K562 (cell line): ENCODE measurements at regions not wholly inside any gene's neighbourhood (a gene's known extent, or its start where the extent isn't known, plus 50 kb on each side); places are given as distances from the start of the nearest gene placed in this dataset.

Experiments used
- ATAC-seq: fragments of 200-7000 bp; cut with Tn5 transposase; 3 replicates; pipeline ENCODE4 v1.9.1; 2020; ENCODE audit warnings: moderate library complexity
- BruUV-seq: library from RNA; stranded (reverse); fragments of 400-500 nt; replicated peaks from 2 replicates; lab custom pipeline; 2021; lab: Mats Ljungman, UMichigan
- CTCF ChIA-PET: fragments of 300-600 bp; formaldehyde crosslinking; extraction: SDS; loops from one replicate; lab custom pipeline; 2021; ENCODE audit warnings: low intra/inter-chr PET ratio; lab: Yijun Ruan, JAX
- POLR2A ChIA-PET: fragments of 300-600, 350-650 bp; sonication (Branson Sonifier 250); formaldehyde crosslinking; extraction: SDS; loops from one replicate; lab custom pipeline; 2021; ENCODE audit warnings: antibody characterized with exemption, inconsistent platforms; lab: Yijun Ruan, JAX
- DNase-seq, 4 experiments: peaks; one replicate each; pipeline versions ENCODE4 v3.0.0 to v3.0.0-alpha.2; 2011 to 2018; ENCODE audit warnings: low spot score in 3 of 4, mixed read lengths in 3 of 4; ENCODE audit errors: extremely low read depth in 1 of 4
- FAIRE-seq: peaks from 2 replicates; lab custom pipeline; 2011; peaks lifted over from hg19 to GRCh38; lab: Jason Lieb, UNC
- H2AFZ ChIP-seq: 2 replicates; pipeline ENCODE4 v1.6.0; 2011; ENCODE audit warnings: low read depth, low read length, control low read depth, inconsistent platforms
- H3K27ac ChIP-seq: fragments of 200-600 bp; 3 replicates; pipeline ENCODE4 v1.8.0; 2011; ENCODE audit warnings: low read depth, mild to moderate bottlenecking, control low read depth, inconsistent platforms, low read length, moderate library complexity, mixed read lengths; ENCODE audit errors: extremely low read depth
- H3K27me3 ChIP-seq, 2 experiments: fragments of 300-600 bp in 1 of 2; 2 replicates in 1 of 2; 3 replicates in 1 of 2; pipeline versions ENCODE4 v1.6.0 to v1.8.0; 2011; ENCODE audit warnings: inconsistent platforms in 2 of 2, low read length in 2 of 2, mild to moderate bottlenecking in 1 of 2, mixed read lengths in 1 of 2, moderate library complexity in 1 of 2; ENCODE audit not compliant: control insufficient read depth in 2 of 2, insufficient read depth in 2 of 2
- H3K36me3 ChIP-seq: fragments of 300-600 bp; 3 replicates; pipeline ENCODE4 v1.8.0; 2011; ENCODE audit warnings: mild to moderate bottlenecking, low read length, inconsistent platforms; ENCODE audit not compliant: control insufficient read depth, insufficient read depth
- H3K4me1 ChIP-seq, 2 experiments: fragments of 200-600 bp in 1 of 2; replicated peaks in 1 of 2; 2 replicates in 1 of 2; 3 replicates in 1 of 2; pipeline versions ENCODE4 v1.5.1 to v1.8.0; 2011; ENCODE audit warnings: inconsistent platforms in 2 of 2, low read length in 2 of 2, mild to moderate bottlenecking in 1 of 2, mixed read lengths in 1 of 2, moderate library complexity in 1 of 2; ENCODE audit not compliant: control insufficient read depth in 2 of 2, insufficient read depth in 2 of 2
- H3K4me2 ChIP-seq: 2 replicates; pipeline ENCODE4 v1.6.1; 2011; ENCODE audit warnings: low read length, control low read depth, inconsistent platforms, mixed read lengths; ENCODE audit not compliant: insufficient read depth
- H3K4me3 ChIP-seq: fragments of 200-600 bp; sonication (generic), shearing (Covaris generic); 2 replicates; pipeline ENCODE4 v1.5.1; 2016; ENCODE audit warnings: control low read depth, inconsistent platforms
- H3K79me2 ChIP-seq: fragments of 200-600 bp; 3 replicates; pipeline ENCODE4 v1.8.0; 2011; ENCODE audit warnings: low read length, inconsistent platforms; ENCODE audit not compliant: control insufficient read depth, insufficient read depth
- H3K9ac ChIP-seq, 2 experiments: 2 replicates each; pipeline versions ENCODE4 v1.6.0 to v1.6.1; 2011; ENCODE audit warnings: low read depth in 2 of 2, low read length in 2 of 2, control low read depth in 1 of 2, inconsistent platforms in 1 of 2, mild to moderate bottlenecking in 1 of 2, mixed read lengths in 1 of 2; ENCODE audit not compliant: insufficient read depth in 1 of 2
- H3K9me1 ChIP-seq: one replicate; pipeline ENCODE4 v1.6.0; 2011; ENCODE audit warnings: inconsistent platforms, mild to moderate bottlenecking, low read length, moderate library complexity; ENCODE audit not compliant: control insufficient read depth, insufficient read depth
- H3K9me3 ChIP-seq: replicated peaks from 2 replicates; pipeline ENCODE4 v1.5.1; 2011; ENCODE audit warnings: low read depth, low read length, inconsistent platforms; ENCODE audit not compliant: control insufficient read depth, insufficient read depth
- H4K20me1 ChIP-seq: replicated peaks from 2 replicates; pipeline ENCODE4 v1.6.1; 2011; ENCODE audit warnings: low read length, inconsistent platforms, mixed read lengths; ENCODE audit not compliant: control insufficient read depth, insufficient read depth
- DACH1 ChIP-seq: fragments of 450-650 bp; IDR thresholded peaks from 2 replicates; pipeline ENCODE4 v1.6.1; 2018; ENCODE audit not compliant: partially characterized antibody
- DIDO1 ChIP-seq: fragments of 450-650 bp; IDR thresholded peaks from 2 replicates; pipeline ENCODE4 v1.6.1; 2016; ENCODE audit warnings: low read depth, missing biosample characterization, missing genetic modification characterization
- FOXJ2 ChIP-seq: fragments of 200-800 bp; sonication (Bioruptor generic); IDR thresholded peaks from 2 replicates; pipeline ENCODE4 v1.6.1; 2016; ENCODE audit warnings: missing genetic modification characterization, missing compliant biosample characterization
- FOXK2 ChIP-seq, 2 experiments: fragments of 450-650 bp; IDR thresholded peaks in 1 of 2; conservative IDR thresholded peaks in 1 of 2; 2 replicates each; pipeline ENCODE4 v1.6.1; 2016; ENCODE audit warnings: low read depth in 2 of 2, mild to moderate bottlenecking in 1 of 2
- GTF2A2 ChIP-seq: IDR thresholded peaks from 2 replicates; pipeline ENCODE4 v1.6.1; 2016; ENCODE audit warnings: mild to moderate bottlenecking, missing genetic modification characterization, missing compliant biosample characterization
- KAT8 ChIP-seq: fragments of 450-650 bp; IDR thresholded peaks from 2 replicates; pipeline ENCODE4 v1.6.1; 2016; ENCODE audit warnings: low read depth, mild to moderate bottlenecking
- TAF7 ChIP-seq: fragments of 450-650 bp; IDR thresholded peaks from 2 replicates; pipeline ENCODE4 v1.6.1; 2016; ENCODE audit warnings: missing genetic modification characterization, missing compliant biosample characterization
- TRIM28 ChIP-seq: fragments of 450-650 bp; IDR thresholded peaks from 2 replicates; pipeline ENCODE4 v1.6.1; 2017
- ZNF197 ChIP-seq: fragments of 200-800 bp; sonication (Bioruptor generic); IDR thresholded peaks from 2 replicates; pipeline ENCODE4 v1.6.1; 2016; ENCODE audit warnings: low read depth, missing genetic modification characterization, missing compliant biosample characterization
- WGBS: fragments of 100-300 bp; shearing (Covaris generic); methylation state at CpG from one replicate; pipeline ENCODE4 v1.1.6; 2016; ENCODE audit warnings: low coverage, mixed read lengths; ENCODE audit not compliant: insufficient coverage; ENCODE audit errors: missing lambda C conversion rate; 5-methylcytosine and 5-hydroxymethylcytosine counted together
- in situ Hi-C: fragments of 300-500 bp; cut with MboI; formaldehyde crosslinking; loops from 4 replicates; pipeline ENCODE4 v1.15.0; 2018; ENCODE audit warnings: inconsistent platforms, mixed read lengths
- intact Hi-C: fragments of 100-400 bp; cut with micrococcal nuclease; formaldehyde crosslinking; loops from 2 replicates; pipeline ENCODE4 v1.14.2; 2022
- TF ChIP-seq, protein P1 (sequence below): fragments of 250-450 bp; sonication (Bioruptor Pico); IDR thresholded peaks from 2 replicates; pipeline ENCODE4 v1.8.0; 2021; ENCODE audit warnings: borderline replicate concordance, mild to moderate bottlenecking, moderate library complexity; ENCODE audit not compliant: poor library complexity, severe bottlenecking

- no peak for ATAC-seq
- ChIA-PET POLR2A (no interaction called here), CTCF (no interaction called here)
- H3K9me1 ChIP-seq, result no peaks in the 10 kb centered on the region
- no peaks in the 10 kb centered on the region for H3K36me3 ChIP-seq
- no TSS peak for BruUV-seq
- H3K9ac ChIP-seq, result no peak overlapping the region
- H3K79me2 ChIP-seq, result no peaks in the 10 kb centered on the region
- no peak for DNase-seq
- no peak overlapping the region for H2AFZ ChIP-seq
- no peak overlapping the region for H3K27ac ChIP-seq
- no peaks in the 10 kb centered on the region for H3K9me3 ChIP-seq
- no peak for FAIRE-seq
- WGBS, result 0% methylated on average over 6 of the region's 6 CpGs
- H3K27me3 ChIP-seq, result no peaks in the 10 kb centered on the region; a peak in 1 of 5 replicates
- H3K4me3 ChIP-seq, result no peak overlapping the region
- intact Hi-C loops (no loop called here), in situ Hi-C loops (no loop called here)
- TF ChIP-seq DACH1 (no peak), TAF7 (no peak), FOXK2 (conservative IDR thresholded peaks at IDR 0.05 in 1 of 2, IDR thresholded peaks at IDR 0.05 in 1 of 2; ENCODE audit: low read depth in 2 of 2) (no peak), KAT8 (no peak), GTF2A2 (tag) (no peak), ZNF197 (CRISPR knock-in tag) (no peak), FOXJ2 (tag) (no peak), DIDO1 (no peak), TRIM28 (no peak)
- TF ChIP-seq, protein P1, sequence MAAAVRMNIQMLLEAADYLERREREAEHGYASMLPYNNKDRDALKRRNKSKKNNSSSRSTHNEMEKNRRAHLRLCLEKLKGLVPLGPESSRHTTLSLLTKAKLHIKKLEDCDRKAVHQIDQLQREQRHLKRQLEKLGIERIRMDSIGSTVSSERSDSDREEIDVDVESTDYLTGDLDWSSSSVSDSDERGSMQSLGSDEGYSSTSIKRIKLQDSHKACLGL, result no peak
- no peaks in the 10 kb centered on the region for H3K4me1 ChIP-seq
- H4K20me1 ChIP-seq, result no peaks in the 10 kb centered on the region
- H3K4me2 ChIP-seq, result no peak overlapping the region
Measured at GRCh38 chr15:39287322-39288195, 293.3 kb upstream of the THBS1 start.
